ENCODE measurements at regions not wholly inside any gene's neighbourhood (a gene's known extent, or its start where the extent isn't known, plus 50 kb on each side); places are given as distances from the start of the nearest gene placed in this dataset.

DNA sequence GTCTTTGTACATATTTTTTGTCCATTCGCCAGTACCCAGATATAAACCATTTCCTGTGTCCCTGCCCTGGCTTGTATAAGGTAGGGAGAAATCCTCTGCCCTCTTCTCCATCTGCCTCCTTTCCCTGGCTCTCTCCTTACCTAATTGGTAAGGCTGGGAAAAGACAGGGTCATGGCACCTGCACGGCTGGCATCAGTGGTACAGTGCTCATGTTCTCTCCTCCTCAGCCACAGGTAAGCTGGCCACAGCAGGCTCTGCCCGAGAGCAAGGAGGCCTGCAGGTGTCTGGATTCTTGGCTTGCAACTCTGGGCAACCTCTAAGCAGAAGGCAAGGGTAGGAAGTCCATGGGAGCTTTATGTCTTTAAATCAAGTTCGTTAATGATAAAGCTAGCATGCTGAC is 419.9 kb downstream of the BUD13 start:
- H3K27me3 Mint-ChIP-seq = peaks cover 3% of the 10 kb centered on the region
- H3K9me3 Mint-ChIP-seq (ENCODE audit: low read depth) = no peaks in the 10 kb centered on the region
- H3K27ac Mint-ChIP-seq = no peak overlapping the region
- no peak overlapping the region for H3K4me3 Mint-ChIP-seq (ENCODE audit: low read depth)
- TF ChIP-seq, protein P1, sequence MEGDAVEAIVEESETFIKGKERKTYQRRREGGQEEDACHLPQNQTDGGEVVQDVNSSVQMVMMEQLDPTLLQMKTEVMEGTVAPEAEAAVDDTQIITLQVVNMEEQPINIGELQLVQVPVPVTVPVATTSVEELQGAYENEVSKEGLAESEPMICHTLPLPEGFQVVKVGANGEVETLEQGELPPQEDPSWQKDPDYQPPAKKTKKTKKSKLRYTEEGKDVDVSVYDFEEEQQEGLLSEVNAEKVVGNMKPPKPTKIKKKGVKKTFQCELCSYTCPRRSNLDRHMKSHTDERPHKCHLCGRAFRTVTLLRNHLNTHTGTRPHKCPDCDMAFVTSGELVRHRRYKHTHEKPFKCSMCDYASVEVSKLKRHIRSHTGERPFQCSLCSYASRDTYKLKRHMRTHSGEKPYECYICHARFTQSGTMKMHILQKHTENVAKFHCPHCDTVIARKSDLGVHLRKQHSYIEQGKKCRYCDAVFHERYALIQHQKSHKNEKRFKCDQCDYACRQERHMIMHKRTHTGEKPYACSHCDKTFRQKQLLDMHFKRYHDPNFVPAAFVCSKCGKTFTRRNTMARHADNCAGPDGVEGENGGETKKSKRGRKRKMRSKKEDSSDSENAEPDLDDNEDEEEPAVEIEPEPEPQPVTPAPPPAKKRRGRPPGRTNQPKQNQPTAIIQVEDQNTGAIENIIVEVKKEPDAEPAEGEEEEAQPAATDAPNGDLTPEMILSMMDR (IDR thresholded peaks at IDR 0.05; ENCODE audit: unreplicated experiment) = no peak
- no peaks in the 10 kb centered on the region for H3K36me3 Mint-ChIP-seq (ENCODE audit: insufficient read depth)
- H3K4me1 Mint-ChIP-seq (ENCODE audit: low read depth) = peaks cover 18% of the 10 kb centered on the region
- DNase-seq (ENCODE audit: low spot score, unreplicated experiment) = no peak

DNA sequence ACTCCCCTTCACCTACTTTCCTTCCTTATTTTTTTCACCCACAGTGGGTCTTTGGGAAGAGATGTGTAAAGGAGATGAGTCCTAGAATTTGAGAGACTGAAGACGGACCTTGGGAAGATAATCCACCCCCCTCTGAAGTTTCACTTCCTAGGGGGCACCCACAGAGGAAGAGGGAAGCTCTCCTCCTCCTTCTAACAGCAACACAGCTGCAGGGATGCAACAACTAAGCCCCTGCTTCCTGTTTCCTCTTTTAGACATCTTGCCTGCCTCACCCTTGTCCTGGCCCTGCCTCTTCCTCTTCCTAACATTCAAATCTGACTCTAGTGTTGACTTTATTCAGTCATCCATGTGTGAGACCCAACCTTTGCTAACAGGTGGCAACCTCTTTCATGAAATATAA is 424.6 kb downstream of the BUD13 start:
- Mint-ChIP-seq H3K9me3 (ENCODE audit: low read depth) (no peaks in the 10 kb centered on the region), H3K27me3 (peaks cover 10% of the 10 kb centered on the region), H3K4me1 (ENCODE audit: low read depth) (no peaks in the 10 kb centered on the region), H3K36me3 (ENCODE audit: insufficient read depth) (no peaks in the 10 kb centered on the region), H3K4me3 (ENCODE audit: low read depth) (no peak overlapping the region), H3K27ac (no peak overlapping the region)
- DNase-seq (ENCODE audit: low spot score, unreplicated experiment) = no peak
- TF ChIP-seq, protein P1 (IDR thresholded peaks at IDR 0.05; ENCODE audit: unreplicated experiment) = no peak

DNA sequence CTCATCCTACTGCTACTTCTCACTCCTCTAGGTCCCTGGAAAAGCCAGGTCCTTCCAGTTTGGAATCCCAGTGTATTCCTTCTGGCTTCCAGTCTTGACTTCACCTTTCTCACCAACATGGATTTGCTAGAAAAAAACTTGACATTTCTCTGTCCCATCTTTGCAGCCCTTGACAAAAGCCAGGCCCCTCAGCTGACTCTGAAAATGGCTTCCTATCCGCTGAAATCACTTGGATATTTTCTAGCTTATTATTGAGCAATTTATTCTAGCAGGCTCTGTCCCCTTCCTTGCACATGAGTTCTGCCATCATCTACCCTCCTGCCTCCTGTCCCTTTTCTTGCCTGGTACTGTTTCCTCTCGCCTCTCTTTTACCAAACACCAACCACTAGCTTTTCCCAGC is 427.2 kb downstream of the BUD13 start:
- H3K27ac Mint-ChIP-seq = no peak overlapping the region
- no peaks in the 10 kb centered on the region for H3K4me1 Mint-ChIP-seq (ENCODE audit: low read depth)
- TF ChIP-seq, protein P1 (IDR thresholded peaks at IDR 0.05; ENCODE audit: unreplicated experiment) = no peak

DNA sequence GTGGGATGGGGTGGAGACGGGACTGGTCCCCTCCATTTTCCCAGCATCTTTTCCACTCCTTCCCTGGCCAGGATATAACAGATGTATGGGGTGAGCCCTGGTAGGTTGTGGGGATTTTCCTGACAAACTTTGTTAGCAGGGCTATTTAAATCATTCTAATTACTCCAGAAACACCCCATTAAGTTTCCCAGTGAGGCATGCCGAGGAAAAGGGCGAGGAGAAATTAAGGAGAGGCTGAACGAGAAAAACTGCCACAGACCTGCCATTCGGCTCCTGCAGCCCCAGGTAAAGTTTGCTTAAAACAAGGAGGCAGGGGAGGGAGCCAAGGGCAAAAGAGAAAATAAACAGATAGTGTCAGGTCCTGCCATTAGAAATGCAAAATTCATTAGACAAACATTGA is 428.2 kb downstream of the BUD13 start:
- Mint-ChIP-seq H3K4me1 (ENCODE audit: low read depth) (no peaks in the 10 kb centered on the region), H3K36me3 (ENCODE audit: insufficient read depth) (no peaks in the 10 kb centered on the region), H3K9me3 (ENCODE audit: low read depth) (no peaks in the 10 kb centered on the region), H3K27ac (no peak overlapping the region), H3K4me3 (ENCODE audit: low read depth) (no peak overlapping the region), H3K27me3 (peaks cover 16% of the 10 kb centered on the region)
- TF ChIP-seq, protein P1 (IDR thresholded peaks at IDR 0.05; ENCODE audit: unreplicated experiment) = no peak
- no peak for DNase-seq (ENCODE audit: low spot score, unreplicated experiment)

More for the DNA sequence above, 427.2 kb downstream of the BUD13 start:
- Mint-ChIP-seq H3K36me3 (ENCODE audit: insufficient read depth) (no peaks in the 10 kb centered on the region), H3K4me3 (ENCODE audit: low read depth) (no peak overlapping the region), H3K9me3 (ENCODE audit: low read depth) (no peaks in the 10 kb centered on the region), H3K27me3 (peaks cover 16% of the 10 kb centered on the region)
- DNase-seq (ENCODE audit: low spot score, unreplicated experiment) = no peak

DNA sequence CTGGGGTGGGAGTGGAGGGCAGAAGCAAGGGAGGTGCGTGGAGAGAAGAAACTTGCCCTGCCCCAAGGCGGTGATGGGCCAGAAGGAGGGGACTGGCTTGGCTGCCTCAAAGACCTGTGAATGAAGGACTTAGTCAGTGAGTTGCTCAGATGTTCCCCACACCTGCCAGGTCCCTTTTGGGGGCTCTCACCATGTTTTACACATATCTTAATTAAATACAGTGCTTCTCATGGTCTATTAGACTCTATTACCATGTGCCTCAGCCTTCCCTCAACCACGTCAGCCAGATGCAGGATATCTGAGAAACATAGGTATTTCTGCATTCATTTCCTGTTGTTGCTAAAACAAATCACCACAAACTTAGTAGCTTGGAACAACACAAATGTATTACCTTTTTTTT is 429.5 kb downstream of the BUD13 start:
- no peak for DNase-seq (ENCODE audit: low spot score, unreplicated experiment)
- Mint-ChIP-seq H3K36me3 (ENCODE audit: insufficient read depth) (no peaks in the 10 kb centered on the region), H3K27me3 (peaks cover 16% of the 10 kb centered on the region), H3K4me3 (ENCODE audit: low read depth) (no peak overlapping the region), H3K27ac (no peak overlapping the region), H3K9me3 (ENCODE audit: low read depth) (no peaks in the 10 kb centered on the region), H3K4me1 (ENCODE audit: low read depth) (no peaks in the 10 kb centered on the region)
- TF ChIP-seq, protein P1 (IDR thresholded peaks at IDR 0.05; ENCODE audit: unreplicated experiment) = no peak

Data from progenitor cell of endocrine pancreas (in vitro differentiated cells).